HG02642 (cell line): ENCODE measurements at regions not wholly inside any gene's neighbourhood (a gene's known extent, or its start where the extent isn't known, plus 50 kb on each side); places are given as distances from the start of the nearest gene placed in this dataset.
"Not testable (repeated sequence)": the region's sequence is repeated elsewhere in the genome, so short reads cannot be mapped to it uniquely, and the experiment has no call there.

Experiments used
- ATAC-seq: cut with Tn5 transposase; IDR thresholded peaks from one replicate; pipeline ENCODE4 v1.9.1; 2021; ENCODE audit warnings: mild to moderate bottlenecking; ENCODE audit not compliant: unreplicated experiment, poor library complexity

GRCh38 chr6:144636025-144636424, 350.9 kb downstream of the UTRN start:
- not testable (repeated sequence) for ATAC-seq

GRCh38 chr6:144637541-144637940, 352.4 kb downstream of the UTRN start:
- ATAC-seq, result no peak

DNA sequence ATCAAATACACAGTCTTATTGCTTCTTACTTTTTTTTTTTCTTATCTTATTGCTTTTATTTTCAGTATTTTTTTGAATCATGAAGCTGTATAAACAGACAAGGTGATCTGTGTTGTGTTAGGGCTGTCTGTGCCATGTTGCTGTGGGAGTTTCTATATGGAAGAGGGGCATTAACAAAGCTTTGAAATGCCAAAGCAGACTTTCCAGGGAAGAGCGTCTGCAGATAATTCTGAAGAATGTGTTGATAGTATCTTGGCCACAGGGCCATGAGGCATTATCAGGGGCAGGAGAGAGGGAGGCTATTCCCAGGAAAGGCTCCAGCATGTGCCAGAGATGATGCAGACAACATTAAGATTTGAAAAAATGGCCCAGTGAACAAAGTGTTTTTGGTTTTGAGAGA, 354.5 kb downstream of the UTRN start:
- no peak for ATAC-seq

- ATAC-seq, result no peak
Observed at GRCh38 chr6:144641286-144641685, 356.2 kb downstream of the UTRN start.

DNA sequence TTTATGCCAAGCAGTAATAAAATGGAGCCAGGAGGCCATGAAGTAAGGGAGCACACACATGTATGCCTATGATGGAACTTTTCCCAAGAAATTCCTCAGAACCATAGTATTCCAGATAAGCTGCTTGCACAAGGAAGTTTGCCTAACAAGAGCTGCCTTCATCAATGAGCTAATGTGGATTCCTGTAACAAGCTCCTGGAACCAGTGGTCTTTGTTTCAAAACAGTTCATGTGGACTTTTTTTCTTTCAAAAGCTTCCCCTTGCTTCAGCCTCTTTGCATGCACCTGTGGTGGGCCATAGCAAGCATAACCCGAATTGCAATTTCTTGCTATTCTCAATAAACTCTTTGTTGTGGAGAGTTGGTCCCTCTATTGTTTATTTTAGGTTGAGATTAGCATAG, 359.6 kb downstream of the UTRN start:
- no peak for ATAC-seq

DNA sequence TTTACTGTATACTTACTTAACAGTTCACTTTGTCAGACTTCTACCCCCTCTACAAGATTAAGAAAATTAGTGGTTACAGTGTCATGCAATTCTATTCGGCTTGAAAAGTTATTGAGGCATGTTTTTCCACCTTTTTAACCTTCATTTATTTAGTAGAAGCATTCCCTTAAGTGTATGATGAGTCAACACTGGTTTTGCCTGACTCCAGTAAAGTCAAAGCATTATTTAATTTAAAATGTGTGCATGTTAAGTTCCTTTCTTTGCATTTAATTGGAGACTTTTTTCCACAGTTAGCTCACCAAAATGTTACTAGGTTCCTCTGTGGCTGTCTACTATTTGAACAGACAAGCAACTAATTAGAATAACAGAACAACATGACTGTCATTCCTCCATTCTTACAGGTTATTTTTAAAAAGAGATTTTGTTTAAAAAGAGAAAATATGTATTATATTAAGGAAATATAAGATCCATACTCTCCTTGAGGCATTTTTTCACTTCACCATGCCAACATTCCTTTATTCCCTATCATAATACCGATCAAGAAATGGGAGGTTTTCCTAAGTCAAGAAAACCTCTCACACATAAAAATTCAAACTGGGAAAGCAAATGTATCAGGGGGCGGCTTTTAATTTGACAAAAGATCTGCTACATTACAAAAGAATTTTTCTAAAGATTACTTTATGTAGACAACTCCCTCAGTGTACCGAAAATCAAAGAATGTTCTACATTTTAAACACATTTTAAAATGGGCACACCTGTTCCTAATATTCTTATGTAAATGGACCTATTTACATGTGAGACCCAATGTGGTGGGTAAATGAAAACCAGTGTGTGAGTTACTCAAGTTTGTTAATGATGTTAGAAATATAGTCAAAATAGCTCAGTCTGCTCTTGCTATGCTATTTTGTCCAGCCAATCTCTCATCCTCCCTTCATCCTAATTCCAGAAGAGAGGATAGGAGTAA, 361.2 kb downstream of the UTRN start:
- ATAC-seq, result no peak

DNA sequence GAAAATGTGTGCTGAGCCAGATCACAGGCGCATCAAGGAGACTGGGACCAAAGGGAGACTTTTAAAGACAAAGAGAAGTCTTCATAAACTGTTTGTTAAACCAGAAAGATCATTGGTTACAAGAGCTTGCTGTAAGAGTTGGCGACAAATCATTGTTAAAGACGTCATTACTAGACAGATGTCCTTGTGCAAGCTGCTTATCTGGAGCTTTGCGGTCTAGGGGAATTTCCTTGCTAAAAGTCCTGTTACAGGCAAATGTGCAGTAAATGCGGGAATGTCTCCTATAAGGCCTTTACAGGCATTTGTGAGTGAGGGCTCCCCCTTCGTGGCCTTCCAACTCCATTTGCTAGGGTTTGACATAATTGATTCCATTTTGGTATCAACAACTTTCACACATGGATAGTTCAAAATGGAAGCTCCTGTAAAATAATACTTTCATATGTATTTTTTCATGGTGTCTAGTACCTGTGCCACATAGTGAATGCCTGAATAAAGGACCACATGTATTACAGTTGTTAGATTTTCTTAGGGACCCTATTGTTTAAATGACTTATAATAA, 362.4 kb downstream of the UTRN start:
- ATAC-seq, result no peak

- ATAC-seq, result no peak
Observed at GRCh38 chr6:144647971-144648651, 363.0 kb downstream of the UTRN start.

DNA sequence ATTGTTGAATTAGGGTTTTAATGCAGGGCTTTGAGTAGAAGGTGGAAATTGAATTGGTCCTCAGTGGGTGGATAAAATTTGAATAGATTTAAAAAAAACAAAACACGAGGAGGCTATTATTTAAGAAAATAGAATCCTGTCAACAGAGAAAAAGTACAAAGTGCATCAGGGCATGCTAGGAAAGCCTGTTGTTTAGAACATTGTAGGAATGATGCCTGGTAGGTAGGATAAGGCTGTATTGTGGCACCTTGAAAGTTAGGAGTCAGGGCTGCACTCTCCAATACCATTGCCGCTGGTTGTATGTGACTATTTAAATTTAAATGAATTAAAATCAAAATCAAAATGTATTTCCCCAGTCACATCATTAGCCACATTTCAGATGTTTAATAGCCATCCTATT, 363.9 kb downstream of the UTRN start:
- ATAC-seq, result no peak

- no peak for ATAC-seq
Observed at GRCh38 chr6:144651234-144651633, 366.1 kb downstream of the UTRN start.

- no peak for ATAC-seq
Observed at GRCh38 chr6:144652292-144652891, 367.3 kb downstream of the UTRN start.

GRCh38 chr6:144653885-144654505, 368.9 kb downstream of the UTRN start:
- ATAC-seq, result peak; percentile 95

DNA sequence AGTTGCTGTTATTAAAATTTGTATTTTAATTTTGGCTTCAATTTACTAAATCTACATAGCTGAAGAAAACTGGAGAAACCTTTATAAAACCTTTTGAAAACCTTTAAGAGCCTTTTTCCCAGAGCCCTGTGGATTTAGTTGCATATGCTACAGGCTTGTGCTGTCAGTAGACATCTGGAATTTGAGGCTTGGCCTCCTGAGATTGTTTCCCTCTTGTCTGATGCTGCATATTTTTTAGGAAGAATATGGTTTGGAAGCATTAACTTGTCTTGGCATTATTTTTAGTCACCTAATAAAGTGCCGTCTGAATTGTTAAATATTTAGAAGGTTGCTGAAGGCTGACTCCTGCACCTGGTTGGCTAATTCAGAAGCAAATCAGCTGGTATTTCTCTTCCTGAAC, 369.4 kb downstream of the UTRN start:
- ATAC-seq, result peak; percentile 7

GRCh38 chr6:144655376-144655775, 370.2 kb downstream of the UTRN start:
- no peak for ATAC-seq

DNA sequence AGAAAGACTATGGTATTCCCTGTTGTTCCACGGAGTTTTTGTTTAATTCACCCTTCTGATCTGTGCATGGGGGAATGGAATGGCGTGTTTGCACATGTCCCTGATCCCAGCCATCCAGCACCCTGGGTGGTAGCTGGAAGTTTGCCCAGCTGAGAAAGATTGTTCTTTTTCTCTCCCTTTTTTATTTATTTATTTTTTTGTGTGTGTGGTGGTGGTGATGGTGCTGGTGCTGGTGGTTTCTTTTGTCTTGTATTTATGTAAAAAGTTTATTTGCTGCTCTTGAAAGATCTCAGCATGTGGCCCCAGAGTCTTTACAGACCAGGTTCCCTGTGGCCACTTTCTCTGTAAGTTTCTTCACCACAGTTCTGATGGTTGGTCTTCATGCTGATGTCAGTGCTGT, 372.6 kb downstream of the UTRN start:
- ATAC-seq, result no peak

GRCh38 chr6:144659202-144660182, 374.4 kb downstream of the UTRN start:
- ATAC-seq, result peak; percentile 74

DNA sequence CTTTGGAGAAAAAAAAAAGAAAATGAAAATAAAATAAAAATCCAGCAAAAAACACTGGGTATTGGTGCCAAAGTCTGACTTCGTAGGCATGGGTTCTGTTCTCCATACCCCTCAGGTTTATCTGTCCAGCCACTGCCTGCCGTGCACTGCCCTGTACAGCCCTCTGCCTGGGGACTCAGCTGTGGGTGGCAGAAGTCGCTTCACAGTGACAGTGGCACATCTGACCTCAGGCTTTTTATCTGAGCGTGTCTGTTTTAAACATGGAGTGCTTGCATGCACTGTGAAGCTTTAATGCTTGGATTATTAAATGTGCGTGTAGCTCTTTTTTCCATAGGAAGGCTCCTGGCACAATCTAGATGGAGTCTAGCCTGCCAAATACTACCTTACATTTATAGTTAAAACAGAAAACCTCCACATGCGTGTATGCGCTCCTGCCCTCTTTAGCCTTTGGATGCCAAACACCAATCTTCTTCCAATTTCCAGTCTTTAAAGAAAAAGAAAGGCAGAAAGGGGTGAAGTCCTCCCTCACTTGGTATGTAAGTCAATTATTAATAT, 375.5 kb downstream of the UTRN start:
- no peak for ATAC-seq

DNA sequence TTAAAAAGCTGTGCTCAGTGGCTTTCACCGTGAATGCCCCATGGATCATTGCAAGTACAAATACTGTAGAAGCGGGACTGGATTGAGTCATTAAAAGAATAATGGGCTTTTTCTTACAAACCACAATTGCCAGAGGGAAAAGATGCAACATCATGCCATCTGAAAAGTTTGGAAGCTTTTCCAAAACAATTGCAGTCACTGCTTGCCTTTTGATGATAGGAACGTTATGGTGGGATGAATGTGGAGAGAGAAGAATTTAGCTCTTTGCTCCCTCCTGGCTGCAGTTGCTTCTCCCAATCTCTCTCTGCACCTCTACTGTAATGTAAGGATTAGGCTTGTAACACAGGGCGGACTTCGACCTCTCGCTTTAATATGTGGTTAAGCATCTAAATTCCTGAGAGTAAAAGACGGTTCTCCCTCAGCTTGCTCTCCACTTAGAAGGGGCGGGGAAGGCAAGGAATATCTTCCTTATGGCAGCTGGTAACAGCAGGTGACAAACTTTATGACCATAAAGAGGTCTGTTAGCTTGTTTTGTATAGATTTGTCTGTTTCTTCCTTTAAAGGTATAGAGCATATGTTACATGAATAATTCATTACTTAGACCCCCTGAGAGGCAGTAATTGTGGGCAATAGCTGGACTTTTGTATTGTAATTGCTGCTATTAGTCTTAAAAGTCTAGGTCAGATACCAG, 376.1 kb downstream of the UTRN start:
- no peak for ATAC-seq
